PC-9 (cell line): ENCODE measurements at regions not wholly inside any gene's neighbourhood (a gene's known extent, or its start where the extent isn't known, plus 50 kb on each side); places are given as distances from the start of the nearest gene placed in this dataset.

Experiments
- BruUV-seq: library from RNA; stranded (reverse); fragments of 400-500 nt; replicated peaks from 2 replicates; lab custom pipeline; 2021; lab: Mats Ljungman, UMichigan
- CTCF ChIA-PET: fragments of 300-600 bp; sonication (Branson Sonifier 250); formaldehyde crosslinking; loops from one replicate; lab custom pipeline; 2022; ENCODE audit warnings: antibody characterized with exemption; lab: Charles Lee
- POLR2A ChIA-PET: fragments of 300-600 bp; sonication (Branson Sonifier 250); formaldehyde crosslinking; loops from one replicate; lab custom pipeline; 2022; ENCODE audit warnings: antibody characterized with exemption; ENCODE audit not compliant: unreplicated experiment; lab: Charles Lee
- DNase-seq, 2 experiments: peaks; one replicate each; pipeline versions ENCODE4 v3.0.0 to v3.0.0-alpha.2; 2015 to 2022; ENCODE audit warnings: mixed read lengths in 1 of 2
- H2AFZ ChIP-seq: fragments of 200-600 bp; sonication (generic); 2 replicates; pipeline ENCODE4 v1.8.1; 2017; ENCODE audit warnings: antibody characterized with exemption
- H3F3A ChIP-seq: fragments of 200-600 bp; sonication (generic); 2 replicates; pipeline ENCODE4 v1.8.1; 2017; ENCODE audit warnings: antibody characterized with exemption, mild to moderate bottlenecking, low read depth; ENCODE audit not compliant: insufficient read depth
- H3K27ac ChIP-seq: fragments of 200-600 bp; sonication (generic); 2 replicates; pipeline ENCODE4 v1.6.1; 2016; ENCODE audit warnings: mixed run types
- H3K27me3 ChIP-seq: fragments of 200-600 bp; sonication (generic); 2 replicates; pipeline ENCODE4 v1.6.1; 2016; ENCODE audit warnings: low read depth, mixed run types; ENCODE audit not compliant: insufficient read depth
- H3K36me3 ChIP-seq: fragments of 200-600 bp; sonication (generic); 2 replicates; pipeline ENCODE4 v1.6.1; 2016; ENCODE audit warnings: low read depth, mixed run types
- H3K4me1 ChIP-seq: fragments of 200-600 bp; sonication (generic); replicated peaks from 2 replicates; pipeline ENCODE4 v1.6.1; 2016; ENCODE audit warnings: mixed run types; ENCODE audit not compliant: insufficient read depth
- H3K4me2 ChIP-seq: fragments of 200-600 bp; sonication (generic); 2 replicates; pipeline ENCODE4 v1.6.1; 2017; ENCODE audit warnings: mixed run types
- H3K4me3 ChIP-seq: fragments of 200-600 bp; sonication (generic); 2 replicates; pipeline ENCODE4 v1.6.1; 2016; ENCODE audit warnings: mixed run types
- H3K79me2 ChIP-seq: fragments of 200-600 bp; sonication (generic); 2 replicates; pipeline ENCODE4 v1.6.1; 2017; ENCODE audit warnings: low read depth, mixed run types
- H3K9me2 ChIP-seq: fragments of 200-600 bp; sonication (generic); 2 replicates; pipeline ENCODE4 v1.8.1; 2017; ENCODE audit warnings: mild to moderate bottlenecking; ENCODE audit not compliant: insufficient read depth
- H3K9me3 ChIP-seq: fragments of 200-600 bp; sonication (generic); 2 replicates; pipeline ENCODE4 v1.8.1; 2016; ENCODE audit warnings: low read depth; ENCODE audit not compliant: insufficient read depth
- H4K20me1 ChIP-seq: fragments of 200-600 bp; sonication (generic); 2 replicates; pipeline ENCODE4 v1.8.1; 2017; ENCODE audit not compliant: insufficient read depth
- EZH2 ChIP-seq: fragments of 200-600 bp; sonication (generic); IDR thresholded peaks from 2 replicates; pipeline ENCODE4 v1.8.0; 2017; ENCODE audit warnings: antibody characterized with exemption, low read depth
- intact Hi-C: fragments of 100-400 bp; cut with micrococcal nuclease; formaldehyde crosslinking; loops from one replicate; pipeline ENCODE4 v1.10.0; 2022; ENCODE audit not compliant: unreplicated experiment
- TF ChIP-seq, protein P1 (sequence below): fragments of 200-600 bp; sonication (generic); conservative IDR thresholded peaks from 2 replicates; pipeline ENCODE4 v1.6.1; 2017; ENCODE audit warnings: mixed run types, antibody characterized with exemption, mild to moderate bottlenecking, moderate library complexity

GRCh38 chr17:13727441-13728171 lies 125.9 kb upstream of the HS3ST3A1 start:
- ChIA-PET POLR2A (interaction anchor here (0.7 kb wide), 1 partner anchor 317 kb away, joined by 3 read pairs; no protein-coding TSS in a partner anchor), CTCF (no interaction called here)
- Histone ChIP-seq H3K79me2 (no peaks in the 10 kb centered on the region), H3K4me2 (no peak overlapping the region), H3K27ac (no peak overlapping the region), H3K4me3 (no peak overlapping the region), H3F3A (no peaks in the 10 kb centered on the region), H3K9me3 (no peaks in the 10 kb centered on the region), H3K9me2 (no peaks in the 10 kb centered on the region), H3K4me1 (no peaks in the 10 kb centered on the region), H4K20me1 (no peaks in the 10 kb centered on the region), H2AFZ (no peak overlapping the region), H3K27me3 (peaks cover 5% of the 10 kb centered on the region; the same call in 1 of the 2 replicates), H3K36me3 (no peaks in the 10 kb centered on the region)
- no peak for DNase-seq
- TF ChIP-seq, protein P1, sequence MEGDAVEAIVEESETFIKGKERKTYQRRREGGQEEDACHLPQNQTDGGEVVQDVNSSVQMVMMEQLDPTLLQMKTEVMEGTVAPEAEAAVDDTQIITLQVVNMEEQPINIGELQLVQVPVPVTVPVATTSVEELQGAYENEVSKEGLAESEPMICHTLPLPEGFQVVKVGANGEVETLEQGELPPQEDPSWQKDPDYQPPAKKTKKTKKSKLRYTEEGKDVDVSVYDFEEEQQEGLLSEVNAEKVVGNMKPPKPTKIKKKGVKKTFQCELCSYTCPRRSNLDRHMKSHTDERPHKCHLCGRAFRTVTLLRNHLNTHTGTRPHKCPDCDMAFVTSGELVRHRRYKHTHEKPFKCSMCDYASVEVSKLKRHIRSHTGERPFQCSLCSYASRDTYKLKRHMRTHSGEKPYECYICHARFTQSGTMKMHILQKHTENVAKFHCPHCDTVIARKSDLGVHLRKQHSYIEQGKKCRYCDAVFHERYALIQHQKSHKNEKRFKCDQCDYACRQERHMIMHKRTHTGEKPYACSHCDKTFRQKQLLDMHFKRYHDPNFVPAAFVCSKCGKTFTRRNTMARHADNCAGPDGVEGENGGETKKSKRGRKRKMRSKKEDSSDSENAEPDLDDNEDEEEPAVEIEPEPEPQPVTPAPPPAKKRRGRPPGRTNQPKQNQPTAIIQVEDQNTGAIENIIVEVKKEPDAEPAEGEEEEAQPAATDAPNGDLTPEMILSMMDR, result no peak
- TF ChIP-seq EZH2, result no peak
- no TSS peak for BruUV-seq
- intact Hi-C loops, result no loop called here

DNA sequence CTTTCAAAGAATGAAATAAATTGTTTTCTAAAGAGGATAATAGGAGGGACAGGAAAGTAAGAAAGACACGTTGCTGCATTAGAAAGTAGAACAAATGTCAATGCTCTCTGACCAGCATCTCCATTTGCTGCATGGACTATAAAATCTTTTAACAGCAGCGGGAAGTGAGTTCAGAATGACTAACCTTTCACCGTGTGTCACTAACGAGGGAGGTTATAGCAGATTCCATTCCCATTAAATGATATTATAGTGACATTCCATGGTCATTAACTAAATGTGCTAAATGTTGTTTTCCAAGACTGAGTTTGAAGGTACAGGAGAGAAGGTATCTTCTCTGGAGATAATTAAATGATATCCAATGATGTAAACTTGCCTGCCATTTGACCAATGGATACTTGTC lies 127.1 kb upstream of the HS3ST3A1 start:
- Histone ChIP-seq H3K4me1 (no peaks in the 10 kb centered on the region), H3F3A (no peaks in the 10 kb centered on the region), H3K9me3 (no peaks in the 10 kb centered on the region), H3K36me3 (no peaks in the 10 kb centered on the region), H3K4me3 (no peak overlapping the region), H3K27me3 (no peaks in the 10 kb centered on the region), H3K27ac (no peak overlapping the region), H3K9me2 (no peaks in the 10 kb centered on the region), H4K20me1 (no peaks in the 10 kb centered on the region), H2AFZ (no peak overlapping the region), H3K79me2 (no peaks in the 10 kb centered on the region), H3K4me2 (no peak overlapping the region)
- DNase-seq, result no peak
- ChIA-PET CTCF (no interaction called here), POLR2A (no interaction called here)
- intact Hi-C loops, result no loop called here
- TF ChIP-seq, protein P1, result no peak
- TF ChIP-seq EZH2, result no peak
- BruUV-seq, result no TSS peak

GRCh38 chr17:13729466-13730134 lies 127.9 kb upstream of the HS3ST3A1 start:
- BruUV-seq, result no TSS peak
- H3K27me3 ChIP-seq, result no peaks in the 10 kb centered on the region
- no peak overlapping the region for H2AFZ ChIP-seq
- TF ChIP-seq, protein P1, result no peak
- TF ChIP-seq EZH2, result no peak
- no peak overlapping the region for H3K27ac ChIP-seq
- CTCF ChIA-PET, result no interaction called here
- DNase-seq, result no peak
- no peaks in the 10 kb centered on the region for H3K9me2 ChIP-seq
- intact Hi-C loops, result no loop called here
- no peaks in the 10 kb centered on the region for H3K36me3 ChIP-seq
- H3K9me3 ChIP-seq, result no peaks in the 10 kb centered on the region
- POLR2A ChIA-PET, result no interaction called here
- H3F3A ChIP-seq, result no peaks in the 10 kb centered on the region
- H3K4me2 ChIP-seq, result no peak overlapping the region
- no peaks in the 10 kb centered on the region for H3K4me1 ChIP-seq
- H3K4me3 ChIP-seq, result no peak overlapping the region
- H4K20me1 ChIP-seq, result no peaks in the 10 kb centered on the region
- no peaks in the 10 kb centered on the region for H3K79me2 ChIP-seq
